ENCODE measurements at regions not wholly inside any gene's neighbourhood (a gene's known extent, or its start where the extent isn't known, plus 50 kb on each side); places are given as distances from the start of the nearest gene placed in this dataset.

DNA sequence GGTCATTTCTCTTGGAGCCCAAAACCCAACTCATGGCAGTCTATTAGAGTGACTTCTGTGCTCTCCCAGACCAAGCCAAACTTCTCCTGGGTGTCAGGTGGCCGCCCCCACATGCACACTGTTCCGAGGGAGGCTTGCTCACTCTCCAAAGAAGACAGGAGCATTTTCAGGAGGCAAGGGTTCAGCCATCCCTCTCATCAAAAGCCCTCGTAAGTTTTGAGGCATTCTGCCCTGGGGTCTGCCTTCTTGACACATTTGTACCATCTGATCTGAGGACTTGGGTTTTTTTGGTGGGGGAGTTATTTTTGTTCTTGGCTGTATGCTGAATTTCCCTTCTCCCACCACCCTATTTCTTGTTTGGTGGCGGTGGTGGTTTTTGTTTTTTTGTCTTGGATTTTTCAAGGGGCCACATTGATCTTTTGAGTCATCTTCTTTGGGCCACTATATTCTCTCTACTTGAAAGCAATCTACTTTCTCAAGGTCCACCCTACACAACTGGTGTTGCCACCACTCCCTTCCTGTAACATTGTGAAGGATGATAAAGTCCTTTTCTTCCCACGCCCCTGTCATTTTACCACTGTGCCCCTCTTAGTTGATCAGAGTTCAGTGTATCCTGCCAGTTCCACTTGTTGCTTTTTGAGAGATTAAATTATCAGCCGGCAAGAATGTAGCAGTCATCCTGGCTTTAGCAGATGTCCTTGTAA, 255.8 kb downstream of the CYP26B1 start:
- Histone ChIP-seq H3K36me3 (ENCODE audit: control insufficient read depth in 2 of 3, insufficient read depth in 3 of 3, low read length in 3 of 3) (no peaks in the 10 kb centered on the region), H3K27me3 (ENCODE audit: control insufficient read depth, insufficient read depth, low read length) (no peaks in the 10 kb centered on the region), H3K4me3 (ENCODE audit: low read length in 3 of 3) (no peak overlapping the region), H3K27ac (ENCODE audit: low read depth in 2 of 2, low read length in 2 of 2) (no peak overlapping the region), H3K9me3 (ENCODE audit: control insufficient read depth in 2 of 3, insufficient read depth in 1 of 3, low read length in 3 of 3) (no peaks in the 10 kb centered on the region), H3K9ac (ENCODE audit: low read length in 3 of 3) (no peak overlapping the region), H3K4me1 (ENCODE audit: control insufficient read depth in 2 of 3, insufficient read depth in 2 of 3, low read depth in 1 of 3, low read length in 3 of 3) (no peaks in the 10 kb centered on the region)
- intact Hi-C loops (cut with DNase I), result no loop called here
- no peak for DNase-seq
- FAIRE-seq, result no peak
- TF ChIP-seq, protein P1, sequence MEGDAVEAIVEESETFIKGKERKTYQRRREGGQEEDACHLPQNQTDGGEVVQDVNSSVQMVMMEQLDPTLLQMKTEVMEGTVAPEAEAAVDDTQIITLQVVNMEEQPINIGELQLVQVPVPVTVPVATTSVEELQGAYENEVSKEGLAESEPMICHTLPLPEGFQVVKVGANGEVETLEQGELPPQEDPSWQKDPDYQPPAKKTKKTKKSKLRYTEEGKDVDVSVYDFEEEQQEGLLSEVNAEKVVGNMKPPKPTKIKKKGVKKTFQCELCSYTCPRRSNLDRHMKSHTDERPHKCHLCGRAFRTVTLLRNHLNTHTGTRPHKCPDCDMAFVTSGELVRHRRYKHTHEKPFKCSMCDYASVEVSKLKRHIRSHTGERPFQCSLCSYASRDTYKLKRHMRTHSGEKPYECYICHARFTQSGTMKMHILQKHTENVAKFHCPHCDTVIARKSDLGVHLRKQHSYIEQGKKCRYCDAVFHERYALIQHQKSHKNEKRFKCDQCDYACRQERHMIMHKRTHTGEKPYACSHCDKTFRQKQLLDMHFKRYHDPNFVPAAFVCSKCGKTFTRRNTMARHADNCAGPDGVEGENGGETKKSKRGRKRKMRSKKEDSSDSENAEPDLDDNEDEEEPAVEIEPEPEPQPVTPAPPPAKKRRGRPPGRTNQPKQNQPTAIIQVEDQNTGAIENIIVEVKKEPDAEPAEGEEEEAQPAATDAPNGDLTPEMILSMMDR (IDR thresholded peaks at IDR 0.05; ENCODE audit: borderline replicate concordance, extremely low read depth, insufficient read depth), result no peak

DNA sequence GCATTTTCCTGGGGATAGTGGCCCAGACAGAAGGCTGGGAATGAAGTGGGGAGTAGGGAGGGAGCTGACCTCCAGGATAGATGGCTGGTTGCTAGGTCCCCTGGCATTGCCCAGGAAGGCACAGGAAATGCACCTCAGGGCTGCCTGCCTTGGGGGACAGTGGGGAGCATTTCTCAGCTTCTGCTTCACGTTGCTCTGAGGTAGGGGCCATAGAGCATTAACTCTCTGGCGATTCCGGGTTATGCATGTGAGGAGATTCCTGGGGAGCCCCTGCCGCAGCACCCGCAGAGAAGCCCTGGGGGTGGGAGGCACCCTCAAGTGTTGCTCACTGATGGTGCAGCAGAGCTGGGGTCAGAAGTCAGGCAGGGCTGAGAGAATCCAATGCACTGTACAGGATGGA, 256.5 kb downstream of the CYP26B1 start:
- Histone ChIP-seq H3K27ac (ENCODE audit: low read depth in 2 of 2, low read length in 2 of 2) (no peak overlapping the region), H3K9ac (ENCODE audit: low read length in 3 of 3) (no peak overlapping the region), H3K27me3 (ENCODE audit: control insufficient read depth, insufficient read depth, low read length) (no peaks in the 10 kb centered on the region), H3K4me3 (ENCODE audit: low read length in 3 of 3) (no peak overlapping the region), H3K9me3 (ENCODE audit: control insufficient read depth in 2 of 3, insufficient read depth in 1 of 3, low read length in 3 of 3) (peaks cover 0 to under 1% (median 0%) of the 10 kb centered on the region in 3 donors), H3K36me3 (ENCODE audit: control insufficient read depth in 2 of 3, insufficient read depth in 3 of 3, low read length in 3 of 3) (no peaks in the 10 kb centered on the region), H3K4me1 (ENCODE audit: control insufficient read depth in 2 of 3, insufficient read depth in 2 of 3, low read depth in 1 of 3, low read length in 3 of 3) (no peaks in the 10 kb centered on the region)
- DNase-seq (no peak), FAIRE-seq (no peak)
- TF ChIP-seq, protein P1 (IDR thresholded peaks at IDR 0.05; ENCODE audit: borderline replicate concordance, extremely low read depth, insufficient read depth), result no peak
- intact Hi-C loops (cut with DNase I), result no loop called here

DNA sequence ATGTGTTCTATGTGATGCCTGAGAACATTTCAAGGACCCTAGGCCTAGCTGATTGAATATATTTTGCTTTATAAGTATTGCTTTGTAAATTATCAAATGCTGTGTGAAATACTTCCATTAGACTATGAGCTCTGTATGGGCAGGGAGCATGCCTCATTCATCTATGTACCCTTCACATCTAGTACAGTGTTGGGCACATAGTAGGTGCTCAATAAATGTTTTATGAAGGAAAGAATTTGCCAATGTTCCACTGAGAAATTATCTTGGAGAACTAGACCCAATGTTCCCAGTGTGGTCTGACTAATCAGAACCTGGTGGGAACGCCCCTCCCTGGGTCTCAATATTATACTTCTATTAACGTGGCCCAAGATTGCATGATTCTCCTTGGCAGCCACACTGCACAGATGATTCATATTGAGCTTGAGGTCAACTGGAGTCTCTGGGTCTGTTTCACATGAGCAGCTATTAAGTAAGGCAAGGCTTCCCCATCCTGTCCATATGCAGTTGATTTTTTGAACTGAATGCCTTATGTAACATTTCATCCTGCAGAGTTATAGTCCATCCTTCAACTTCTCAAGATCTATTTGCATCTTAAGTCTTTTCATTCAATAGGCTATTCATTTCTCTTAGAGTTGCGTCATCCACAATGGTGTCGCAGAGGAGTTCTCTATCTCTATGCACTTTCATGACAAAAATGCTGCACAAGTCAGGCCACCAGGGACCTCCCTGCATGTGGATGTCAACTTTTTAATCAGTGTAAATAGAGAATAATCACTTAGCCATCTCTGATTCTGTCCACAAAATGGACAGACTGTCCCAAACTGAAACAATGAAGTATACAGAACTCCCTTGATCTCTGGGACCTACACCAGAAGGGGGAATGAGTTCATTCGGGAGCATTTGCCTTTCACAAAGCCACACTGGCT, 257.6 kb downstream of the CYP26B1 start:
- Histone ChIP-seq H3K4me1 (ENCODE audit: control insufficient read depth in 2 of 3, insufficient read depth in 2 of 3, low read depth in 1 of 3, low read length in 3 of 3) (no peaks in the 10 kb centered on the region), H3K36me3 (ENCODE audit: control insufficient read depth in 2 of 3, insufficient read depth in 3 of 3, low read length in 3 of 3) (no peaks in the 10 kb centered on the region), H3K4me3 (ENCODE audit: low read length in 3 of 3) (no peak overlapping the region), H3K27me3 (ENCODE audit: control insufficient read depth, insufficient read depth, low read length) (no peaks in the 10 kb centered on the region), H3K9me3 (ENCODE audit: control insufficient read depth in 2 of 3, insufficient read depth in 1 of 3, low read length in 3 of 3) (peaks cover 0 to 6% (median 0%) of the 10 kb centered on the region in 3 donors), H3K27ac (ENCODE audit: low read depth in 2 of 2, low read length in 2 of 2) (no peak overlapping the region), H3K9ac (ENCODE audit: low read length in 3 of 3) (no peak overlapping the region)
- FAIRE-seq, result no peak
- no peak for DNase-seq
- intact Hi-C loops (cut with DNase I), result no loop called here
- TF ChIP-seq, protein P1 (IDR thresholded peaks at IDR 0.05; ENCODE audit: borderline replicate concordance, extremely low read depth, insufficient read depth), result no peak
